ENCODE measurements at regions not wholly inside any gene's neighbourhood (a gene's known extent, or its start where the extent isn't known, plus 50 kb on each side); places are given as distances from the start of the nearest gene placed in this dataset.
"Not testable (repeated sequence)": the region's sequence is repeated elsewhere in the genome, so short reads cannot be mapped to it uniquely, and the experiment has no call there.

GRCh38 chr3:95334461-95334860, 1271.6 kb downstream of the NSUN3 start:
- Mint-ChIP-seq H3K36me3 (no peaks in the 10 kb centered on the region), H3K27me3 (no peaks in the 10 kb centered on the region), H3K9me3 (peaks cover 1% of the 10 kb centered on the region), H3K4me1 (no peaks in the 10 kb centered on the region), H3K4me3 (no peak overlapping the region), H3K27ac (no peak overlapping the region)
- DNase-seq (no peak), ATAC-seq (ENCODE audit: low read depth) (no peak)
- POLR2A ChIA-PET: no interaction called here

- DNase-seq: no peak
- Mint-ChIP-seq H3K9me3 (peaks cover 5% of the 10 kb centered on the region), H3K4me1 (no peaks in the 10 kb centered on the region), H3K27ac (no peak overlapping the region), H3K27me3 (no peaks in the 10 kb centered on the region), H3K4me3 (no peak overlapping the region), H3K36me3 (no peaks in the 10 kb centered on the region)
- no peak for ATAC-seq (ENCODE audit: low read depth)
- POLR2A ChIA-PET: no interaction called here
These were observed 1272.7 kb downstream of the NSUN3 start for GRCh38 chr3:95335517-95335916.

- Mint-ChIP-seq H3K9me3 (peaks cover 5% of the 10 kb centered on the region), H3K27ac (no peak overlapping the region), H3K4me3 (no peak overlapping the region), H3K27me3 (no peaks in the 10 kb centered on the region), H3K4me1 (no peaks in the 10 kb centered on the region), H3K36me3 (no peaks in the 10 kb centered on the region)
- POLR2A ChIA-PET: no interaction called here
- no peak for ATAC-seq (ENCODE audit: low read depth)
- DNase-seq: no peak
These were observed 1275.6 kb downstream of the NSUN3 start for GRCh38 chr3:95338446-95338845.

GRCh38 chr3:95341314-95341713, 1278.5 kb downstream of the NSUN3 start:
- Mint-ChIP-seq H3K4me1 (no peaks in the 10 kb centered on the region), H3K36me3 (no peaks in the 10 kb centered on the region), H3K27ac (no peak overlapping the region), H3K9me3 (peaks cover 4% of the 10 kb centered on the region), H3K27me3 (no peaks in the 10 kb centered on the region), H3K4me3 (no peak overlapping the region)
- POLR2A ChIA-PET: no interaction called here
- DNase-seq (no peak), ATAC-seq (ENCODE audit: low read depth) (no peak)

- Mint-ChIP-seq H3K9me3 (peaks cover 6% of the 10 kb centered on the region), H3K4me3 (no peak overlapping the region), H3K27ac (no peak overlapping the region), H3K4me1 (no peaks in the 10 kb centered on the region), H3K27me3 (no peaks in the 10 kb centered on the region), H3K36me3 (no peaks in the 10 kb centered on the region)
- no peak for DNase-seq
- POLR2A ChIA-PET: no interaction called here
- ATAC-seq (ENCODE audit: low read depth): no peak
These were observed 1280.4 kb downstream of the NSUN3 start for GRCh38 chr3:95343228-95343627.

GRCh38 chr3:95343767-95344166, 1280.9 kb downstream of the NSUN3 start:
- peaks cover 6% of the 10 kb centered on the region for H3K9me3 Mint-ChIP-seq
- H3K4me1 Mint-ChIP-seq: no peaks in the 10 kb centered on the region
- POLR2A ChIA-PET: no interaction called here
- no peaks in the 10 kb centered on the region for H3K36me3 Mint-ChIP-seq
- H3K27me3 Mint-ChIP-seq: no peaks in the 10 kb centered on the region
- no peak overlapping the region for H3K27ac Mint-ChIP-seq
- H3K4me3 Mint-ChIP-seq: no peak overlapping the region
- ATAC-seq (ENCODE audit: low read depth) (no peak), DNase-seq (no peak)

GRCh38 chr3:95347936-95348335, 1285.1 kb downstream of the NSUN3 start:
- H3K4me1 Mint-ChIP-seq; H3K36me3 Mint-ChIP-seq; DNase-seq; H3K4me3 Mint-ChIP-seq; POLR2A ChIA-PET; H3K27me3 Mint-ChIP-seq; H3K9me3 Mint-ChIP-seq; H3K27ac Mint-ChIP-seq; ATAC-seq (ENCODE audit: low read depth): not testable (repeated sequence)

- POLR2A ChIA-PET: no interaction called here
- H3K4me3 Mint-ChIP-seq: no peak overlapping the region
- H3K27me3 Mint-ChIP-seq: no peaks in the 10 kb centered on the region
- H3K4me1 Mint-ChIP-seq: no peaks in the 10 kb centered on the region
- peaks cover 2% of the 10 kb centered on the region for H3K9me3 Mint-ChIP-seq
- H3K27ac Mint-ChIP-seq: no peak overlapping the region
- DNase-seq: no peak
- H3K36me3 Mint-ChIP-seq: no peaks in the 10 kb centered on the region
- ATAC-seq (ENCODE audit: low read depth): no peak
These were observed 1286.0 kb downstream of the NSUN3 start for GRCh38 chr3:95348879-95349278.

- no peaks in the 10 kb centered on the region for H3K4me1 Mint-ChIP-seq
- no peaks in the 10 kb centered on the region for H3K27me3 Mint-ChIP-seq
- ATAC-seq (ENCODE audit: low read depth) (no peak), DNase-seq (no peak)
- POLR2A ChIA-PET: no interaction called here
- H3K27ac Mint-ChIP-seq: no peak overlapping the region
- peaks cover 2% of the 10 kb centered on the region for H3K9me3 Mint-ChIP-seq
- H3K4me3 Mint-ChIP-seq: no peak overlapping the region
- no peaks in the 10 kb centered on the region for H3K36me3 Mint-ChIP-seq
These were observed 1287.2 kb downstream of the NSUN3 start for GRCh38 chr3:95350049-95350448.

- no peak overlapping the region for H3K4me3 Mint-ChIP-seq
- H3K27ac Mint-ChIP-seq: no peak overlapping the region
- H3K36me3 Mint-ChIP-seq: no peaks in the 10 kb centered on the region
- POLR2A ChIA-PET: no interaction called here
- peaks cover 2% of the 10 kb centered on the region for H3K9me3 Mint-ChIP-seq
- H3K27me3 Mint-ChIP-seq: no peaks in the 10 kb centered on the region
- DNase-seq (no peak), ATAC-seq (ENCODE audit: low read depth) (no peak)
- H3K4me1 Mint-ChIP-seq: no peaks in the 10 kb centered on the region
These were observed 1288.3 kb downstream of the NSUN3 start for GRCh38 chr3:95351158-95351557.

- H3K36me3 Mint-ChIP-seq: no peaks in the 10 kb centered on the region
- H3K4me3 Mint-ChIP-seq: no peak overlapping the region
- no peak overlapping the region for H3K27ac Mint-ChIP-seq
- POLR2A ChIA-PET: no interaction called here
- ATAC-seq (ENCODE audit: low read depth): no peak
- H3K4me1 Mint-ChIP-seq: no peaks in the 10 kb centered on the region
- H3K27me3 Mint-ChIP-seq: no peaks in the 10 kb centered on the region
- DNase-seq: no peak
- peaks cover 3% of the 10 kb centered on the region for H3K9me3 Mint-ChIP-seq
These were observed 1289.6 kb downstream of the NSUN3 start for GRCh38 chr3:95352471-95352870.

GRCh38 chr3:95354489-95354888, 1291.6 kb downstream of the NSUN3 start:
- Mint-ChIP-seq H3K27me3 (no peaks in the 10 kb centered on the region), H3K36me3 (no peaks in the 10 kb centered on the region), H3K9me3 (peaks cover 2% of the 10 kb centered on the region), H3K27ac (no peak overlapping the region), H3K4me3 (no peak overlapping the region), H3K4me1 (no peaks in the 10 kb centered on the region)
- POLR2A ChIA-PET: no interaction called here
- DNase-seq (no peak), ATAC-seq (ENCODE audit: low read depth) (no peak)

- no peaks in the 10 kb centered on the region for H3K36me3 Mint-ChIP-seq
- DNase-seq: no peak
- H3K27ac Mint-ChIP-seq: no peak overlapping the region
- H3K4me3 Mint-ChIP-seq: no peak overlapping the region
- POLR2A ChIA-PET: no interaction called here
- no peaks in the 10 kb centered on the region for H3K27me3 Mint-ChIP-seq
- peaks cover 2% of the 10 kb centered on the region for H3K9me3 Mint-ChIP-seq
- ATAC-seq (ENCODE audit: low read depth): no peak
- no peaks in the 10 kb centered on the region for H3K4me1 Mint-ChIP-seq
These were observed 1294.1 kb downstream of the NSUN3 start for GRCh38 chr3:95356764-95357501.

GRCh38 chr3:95387242-95388021, 1324.6 kb downstream of the NSUN3 start:
- no peak overlapping the region for H3K27ac Mint-ChIP-seq

More at GRCh38 chr3:95387242-95388021, 1324.6 kb downstream of the NSUN3 start:
- H3K27me3 Mint-ChIP-seq: no peaks in the 10 kb centered on the region
- H3K4me3 Mint-ChIP-seq: no peak overlapping the region
- POLR2A ChIA-PET: no interaction called here
- H3K9me3 Mint-ChIP-seq: peaks cover 5% of the 10 kb centered on the region
- H3K4me1 Mint-ChIP-seq: no peaks in the 10 kb centered on the region
- ATAC-seq (ENCODE audit: low read depth) (no peak), DNase-seq (no peak)
- no peaks in the 10 kb centered on the region for H3K36me3 Mint-ChIP-seq

Measured in activated naive CD8-positive, alpha-beta T cell treated with anti-CD3 and anti-CD28 coated beads, Interleukin-2, amount 10 ng/mL, durations not matched to agents 7 days and 5 days (primary cell).